ENCODE measurements at regions not wholly inside any gene's neighbourhood (a gene's known extent, or its start where the extent isn't known, plus 50 kb on each side); places are given as distances from the start of the nearest gene placed in this dataset.

- TF ChIP-seq CTCF (IDR thresholded peaks at IDR 0.05) (no peak), POLR2A (IDR thresholded peaks at IDR 0.05) (no peak)
These were observed 248.1 kb upstream of the RAB4A start for GRCh38 chr1:229022595-229023333.

Measured in right lobe of liver (tissue), 4 donors.